ENCODE measurements at regions not wholly inside any gene's neighbourhood (a gene's known extent, or its start where the extent isn't known, plus 50 kb on each side); places are given as distances from the start of the nearest gene placed in this dataset.

- DNase-seq = no peak
Measured at GRCh38 chr7:85630904-85631600, 444.2 kb upstream of the SEMA3D start.

- no peak for DNase-seq
Measured at GRCh38 chr7:85627791-85628586, 441.1 kb upstream of the SEMA3D start.

GRCh38 chr7:85622059-85622458 is 435.2 kb upstream of the SEMA3D start:
- DNase-seq = no peak

GRCh38 chr7:85620936-85621685 is 434.3 kb upstream of the SEMA3D start:
- DNase-seq = no peak

- no peak for DNase-seq
Measured at GRCh38 chr7:85619236-85619635, 432.4 kb upstream of the SEMA3D start.

GRCh38 chr7:85614684-85615083 is 427.8 kb upstream of the SEMA3D start:
- no peak for DNase-seq

GRCh38 chr7:85612514-85612913 is 425.7 kb upstream of the SEMA3D start:
- no peak for DNase-seq

- DNase-seq = no peak
Measured at GRCh38 chr7:85608804-85609203, 421.9 kb upstream of the SEMA3D start.

GRCh38 chr7:85602196-85602595 is 415.3 kb upstream of the SEMA3D start:
- no peak for DNase-seq

GRCh38 chr7:85600395-85600794 is 413.5 kb upstream of the SEMA3D start:
- DNase-seq = no peak

GRCh38 chr7:85596827-85597226 is 410.0 kb upstream of the SEMA3D start:
- no peak for DNase-seq

GRCh38 chr7:85595750-85596178 is 408.9 kb upstream of the SEMA3D start:
- no peak for DNase-seq

GRCh38 chr7:85593355-85593754 is 406.5 kb upstream of the SEMA3D start:
- no peak for DNase-seq

GRCh38 chr7:85587785-85588184 is 400.9 kb upstream of the SEMA3D start:
- DNase-seq = no peak

- no peak for DNase-seq
Measured at GRCh38 chr7:85586091-85586490, 399.2 kb upstream of the SEMA3D start.

GRCh38 chr7:85583131-85583953 is 396.5 kb upstream of the SEMA3D start:
- DNase-seq = no peak

- DNase-seq = no peak
Measured at GRCh38 chr7:85573844-85574243, 387.0 kb upstream of the SEMA3D start.

- DNase-seq = no peak
Measured at GRCh38 chr7:85573346-85573745, 386.5 kb upstream of the SEMA3D start.

- no peak for DNase-seq
Measured at GRCh38 chr7:85570898-85571297, 384.0 kb upstream of the SEMA3D start.

- DNase-seq = no peak
Measured at GRCh38 chr7:85567983-85568382, 381.1 kb upstream of the SEMA3D start.

GRCh38 chr7:85566095-85566794 is 379.4 kb upstream of the SEMA3D start:
- DNase-seq = no peak

GRCh38 chr7:85565276-85565675 is 378.4 kb upstream of the SEMA3D start:
- no peak for DNase-seq

Data from activated CD8-positive, alpha-beta memory T cell treated with anti-CD3 and anti-CD28 coated beads, Interleukin-2, amount 50 U/mL, for 48 hours (primary cell).